ENCODE measurements at regions not wholly inside any gene's neighbourhood (a gene's known extent, or its start where the extent isn't known, plus 50 kb on each side); places are given as distances from the start of the nearest gene placed in this dataset.

DNA sequence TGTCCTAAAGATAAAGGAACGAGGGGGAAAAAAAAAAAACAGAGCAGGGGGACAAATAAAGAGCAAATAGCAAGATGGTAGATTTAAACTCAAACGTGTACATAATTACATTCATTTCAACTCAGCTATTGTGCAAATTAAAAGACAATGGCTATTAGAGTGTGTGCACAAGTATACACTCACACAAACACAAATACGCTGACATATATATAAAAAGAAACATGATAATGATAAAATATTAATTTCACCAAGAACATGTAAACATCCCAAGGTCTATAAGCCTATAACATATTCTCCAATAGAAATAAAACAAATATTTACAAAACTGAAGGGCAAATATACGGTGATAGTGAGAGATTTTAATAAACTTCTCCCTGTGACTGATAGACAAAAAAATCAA is 1354.9 kb upstream of the GJE1 start:
- TF ChIP-seq, protein P1, sequence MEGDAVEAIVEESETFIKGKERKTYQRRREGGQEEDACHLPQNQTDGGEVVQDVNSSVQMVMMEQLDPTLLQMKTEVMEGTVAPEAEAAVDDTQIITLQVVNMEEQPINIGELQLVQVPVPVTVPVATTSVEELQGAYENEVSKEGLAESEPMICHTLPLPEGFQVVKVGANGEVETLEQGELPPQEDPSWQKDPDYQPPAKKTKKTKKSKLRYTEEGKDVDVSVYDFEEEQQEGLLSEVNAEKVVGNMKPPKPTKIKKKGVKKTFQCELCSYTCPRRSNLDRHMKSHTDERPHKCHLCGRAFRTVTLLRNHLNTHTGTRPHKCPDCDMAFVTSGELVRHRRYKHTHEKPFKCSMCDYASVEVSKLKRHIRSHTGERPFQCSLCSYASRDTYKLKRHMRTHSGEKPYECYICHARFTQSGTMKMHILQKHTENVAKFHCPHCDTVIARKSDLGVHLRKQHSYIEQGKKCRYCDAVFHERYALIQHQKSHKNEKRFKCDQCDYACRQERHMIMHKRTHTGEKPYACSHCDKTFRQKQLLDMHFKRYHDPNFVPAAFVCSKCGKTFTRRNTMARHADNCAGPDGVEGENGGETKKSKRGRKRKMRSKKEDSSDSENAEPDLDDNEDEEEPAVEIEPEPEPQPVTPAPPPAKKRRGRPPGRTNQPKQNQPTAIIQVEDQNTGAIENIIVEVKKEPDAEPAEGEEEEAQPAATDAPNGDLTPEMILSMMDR (conservative IDR thresholded peaks at IDR 0.05; ENCODE audit: low read depth, low read length), result no peak
- TF ChIP-seq EZH2 (IDR thresholded peaks at IDR 0.05; ENCODE audit: borderline replicate concordance, low read depth, low read length, poor library complexity, severe bottlenecking), result no peak

All from A673 (cell line).